ENCODE measurements at regions not wholly inside any gene's neighbourhood (a gene's known extent, or its start where the extent isn't known, plus 50 kb on each side); places are given as distances from the start of the nearest gene placed in this dataset.

GRCh38 chr4:17085416-17085815 is 187.0 kb upstream of the LDB2 start:
- ChIA-PET POLR2A (no interaction called here), CTCF (no interaction called here)
- no peaks in the 10 kb centered on the region for H3K4me1 Mint-ChIP-seq (ENCODE audit: low read depth)

GRCh38 chr4:17082186-17082585 is 183.7 kb upstream of the LDB2 start:
- Mint-ChIP-seq H3K9me3 (no peaks in the 10 kb centered on the region), H3K36me3 (no peaks in the 10 kb centered on the region), H3K4me3 (no peak overlapping the region), H3K4me1 (ENCODE audit: low read depth) (no peaks in the 10 kb centered on the region), H3K27ac (no peak overlapping the region), H3K27me3 (peaks cover 5% of the 10 kb centered on the region)
- DNase-seq: no peak
- intact Hi-C loops (cut with micrococcal nuclease): no loop called here
- ChIA-PET POLR2A (no interaction called here), CTCF (no interaction called here)

More at GRCh38 chr4:17085416-17085815, 187.0 kb upstream of the LDB2 start:
- intact Hi-C loops (cut with micrococcal nuclease): no loop called here
- no peaks in the 10 kb centered on the region for H3K9me3 Mint-ChIP-seq
- H3K27me3 Mint-ChIP-seq: peaks cover 5% of the 10 kb centered on the region
- no peak overlapping the region for H3K27ac Mint-ChIP-seq
- no peaks in the 10 kb centered on the region for H3K36me3 Mint-ChIP-seq
- no peak for DNase-seq
- no peak overlapping the region for H3K4me3 Mint-ChIP-seq

- ChIA-PET POLR2A (no interaction called here), CTCF (no interaction called here)
- H3K27me3 Mint-ChIP-seq: peaks cover 5% of the 10 kb centered on the region
- no peak overlapping the region for H3K27ac Mint-ChIP-seq
- H3K4me3 Mint-ChIP-seq: no peak overlapping the region
- no peaks in the 10 kb centered on the region for H3K4me1 Mint-ChIP-seq (ENCODE audit: low read depth)
- H3K36me3 Mint-ChIP-seq: no peaks in the 10 kb centered on the region
- intact Hi-C loops (cut with micrococcal nuclease): no loop called here
- H3K9me3 Mint-ChIP-seq: no peaks in the 10 kb centered on the region
- DNase-seq: no peak
These were observed 182.7 kb upstream of the LDB2 start for GRCh38 chr4:17081179-17081578.

GRCh38 chr4:17077105-17077504 is 178.7 kb upstream of the LDB2 start:
- Mint-ChIP-seq H3K9me3 (no peaks in the 10 kb centered on the region), H3K36me3 (no peaks in the 10 kb centered on the region), H3K4me1 (ENCODE audit: low read depth) (no peaks in the 10 kb centered on the region), H3K27me3 (peaks cover 2% of the 10 kb centered on the region), H3K4me3 (no peak overlapping the region), H3K27ac (no peak overlapping the region)
- DNase-seq: no peak
- ChIA-PET CTCF (no interaction called here), POLR2A (no interaction called here)
- intact Hi-C loops (cut with micrococcal nuclease): no loop called here

- Mint-ChIP-seq H3K27me3 (peaks cover 4% of the 10 kb centered on the region), H3K27ac (no peak overlapping the region), H3K4me1 (ENCODE audit: low read depth) (no peaks in the 10 kb centered on the region), H3K36me3 (no peaks in the 10 kb centered on the region), H3K4me3 (no peak overlapping the region), H3K9me3 (no peaks in the 10 kb centered on the region)
- ChIA-PET POLR2A (no interaction called here), CTCF (no interaction called here)
- DNase-seq: no peak
- intact Hi-C loops (cut with micrococcal nuclease): no loop called here
These were observed 174.0 kb upstream of the LDB2 start for GRCh38 chr4:17072483-17072882.

- ChIA-PET CTCF (no interaction called here), POLR2A (no interaction called here)
- Mint-ChIP-seq H3K4me3 (no peak overlapping the region), H3K36me3 (no peaks in the 10 kb centered on the region), H3K27me3 (peaks cover 1% of the 10 kb centered on the region), H3K9me3 (no peaks in the 10 kb centered on the region), H3K27ac (no peak overlapping the region), H3K4me1 (ENCODE audit: low read depth) (no peaks in the 10 kb centered on the region)
- DNase-seq: no peak
- intact Hi-C loops (cut with micrococcal nuclease): no loop called here
These were observed 170.4 kb upstream of the LDB2 start for GRCh38 chr4:17068891-17069290.

- no peak overlapping the region for H3K27ac Mint-ChIP-seq
- H3K36me3 Mint-ChIP-seq: no peaks in the 10 kb centered on the region
- H3K9me3 Mint-ChIP-seq: no peaks in the 10 kb centered on the region
- intact Hi-C loops (cut with micrococcal nuclease): no loop called here
- H3K27me3 Mint-ChIP-seq: peaks cover 1% of the 10 kb centered on the region
- ChIA-PET CTCF (no interaction called here), POLR2A (no interaction called here)
- H3K4me1 Mint-ChIP-seq (ENCODE audit: low read depth): no peaks in the 10 kb centered on the region
- no peak for DNase-seq
- H3K4me3 Mint-ChIP-seq: no peak overlapping the region
These were observed 169.9 kb upstream of the LDB2 start for GRCh38 chr4:17068392-17068791.

- Mint-ChIP-seq H3K36me3 (no peaks in the 10 kb centered on the region), H3K27me3 (peaks cover 1% of the 10 kb centered on the region), H3K9me3 (no peaks in the 10 kb centered on the region), H3K4me1 (ENCODE audit: low read depth) (no peaks in the 10 kb centered on the region), H3K27ac (no peak overlapping the region), H3K4me3 (no peak overlapping the region)
- no peak for DNase-seq
- intact Hi-C loops (cut with micrococcal nuclease): no loop called here
- POLR2A ChIA-PET: no interaction called here
- CTCF ChIA-PET: no interaction called here
These were observed 168.5 kb upstream of the LDB2 start for GRCh38 chr4:17066972-17067371.

GRCh38 chr4:17066236-17066635 is 167.8 kb upstream of the LDB2 start:
- intact Hi-C loops (cut with micrococcal nuclease): no loop called here
- H3K4me1 Mint-ChIP-seq (ENCODE audit: low read depth): no peaks in the 10 kb centered on the region
- no peaks in the 10 kb centered on the region for H3K9me3 Mint-ChIP-seq
- POLR2A ChIA-PET: no interaction called here
- CTCF ChIA-PET: no interaction called here
- H3K27me3 Mint-ChIP-seq: peaks cover 1% of the 10 kb centered on the region
- no peaks in the 10 kb centered on the region for H3K36me3 Mint-ChIP-seq
- H3K4me3 Mint-ChIP-seq: no peak overlapping the region
- no peak overlapping the region for H3K27ac Mint-ChIP-seq
- DNase-seq: no peak

GRCh38 chr4:17065821-17066220 is 167.4 kb upstream of the LDB2 start:
- Mint-ChIP-seq H3K9me3 (no peaks in the 10 kb centered on the region), H3K4me1 (ENCODE audit: low read depth) (no peaks in the 10 kb centered on the region), H3K4me3 (no peak overlapping the region), H3K27me3 (peaks cover 1% of the 10 kb centered on the region), H3K27ac (no peak overlapping the region), H3K36me3 (no peaks in the 10 kb centered on the region)
- intact Hi-C loops (cut with micrococcal nuclease): no loop called here
- DNase-seq: no peak
- CTCF ChIA-PET: no interaction called here
- POLR2A ChIA-PET: no interaction called here

GRCh38 chr4:17064959-17065358 is 166.5 kb upstream of the LDB2 start:
- ChIA-PET POLR2A (no interaction called here), CTCF (no interaction called here)
- no peaks in the 10 kb centered on the region for H3K9me3 Mint-ChIP-seq
- no peak overlapping the region for H3K27ac Mint-ChIP-seq
- intact Hi-C loops (cut with micrococcal nuclease): no loop called here
- no peaks in the 10 kb centered on the region for H3K36me3 Mint-ChIP-seq
- no peak overlapping the region for H3K4me3 Mint-ChIP-seq
- peaks cover 1% of the 10 kb centered on the region for H3K27me3 Mint-ChIP-seq
- no peaks in the 10 kb centered on the region for H3K4me1 Mint-ChIP-seq (ENCODE audit: low read depth)
- DNase-seq: no peak

GRCh38 chr4:17063888-17064287 is 165.4 kb upstream of the LDB2 start:
- H3K36me3 Mint-ChIP-seq: no peaks in the 10 kb centered on the region
- H3K27ac Mint-ChIP-seq: no peak overlapping the region
- H3K27me3 Mint-ChIP-seq: no peaks in the 10 kb centered on the region
- H3K4me3 Mint-ChIP-seq: no peak overlapping the region
- no peaks in the 10 kb centered on the region for H3K9me3 Mint-ChIP-seq
- no peaks in the 10 kb centered on the region for H3K4me1 Mint-ChIP-seq (ENCODE audit: low read depth)
- CTCF ChIA-PET: no interaction called here
- intact Hi-C loops (cut with micrococcal nuclease): no loop called here
- POLR2A ChIA-PET: no interaction called here
- no peak for DNase-seq

GRCh38 chr4:17060230-17060629 is 161.8 kb upstream of the LDB2 start:
- intact Hi-C loops (cut with micrococcal nuclease): no loop called here
- ChIA-PET POLR2A (no interaction called here), CTCF (no interaction called here)
- H3K36me3 Mint-ChIP-seq: no peaks in the 10 kb centered on the region
- H3K27me3 Mint-ChIP-seq: no peaks in the 10 kb centered on the region
- no peaks in the 10 kb centered on the region for H3K4me1 Mint-ChIP-seq (ENCODE audit: low read depth)
- no peak overlapping the region for H3K4me3 Mint-ChIP-seq
- no peak overlapping the region for H3K27ac Mint-ChIP-seq
- H3K9me3 Mint-ChIP-seq: no peaks in the 10 kb centered on the region
- no peak for DNase-seq
